ENCODE measurements at regions not wholly inside any gene's neighbourhood (a gene's known extent, or its start where the extent isn't known, plus 50 kb on each side); places are given as distances from the start of the nearest gene placed in this dataset.

DNA sequence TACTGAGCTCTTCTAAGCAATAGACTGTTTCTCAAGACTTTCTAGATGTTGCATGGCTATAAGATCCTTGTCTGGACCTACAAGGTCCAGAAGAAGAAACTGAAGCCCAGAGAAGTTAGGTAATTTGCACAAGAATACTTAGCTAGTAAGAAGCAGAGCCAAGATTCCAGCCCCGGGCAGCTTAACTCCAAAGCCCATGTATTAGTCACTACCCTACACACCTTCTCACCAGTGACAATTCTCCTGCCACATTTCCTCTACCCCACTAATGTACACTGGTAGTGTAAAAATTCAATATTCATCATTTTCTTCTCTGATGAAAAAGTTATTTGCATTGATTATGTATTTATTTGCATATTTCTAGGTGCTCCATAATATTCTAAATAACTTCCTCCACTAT, 95.5 kb upstream of the CREB1 start:
- no peak for DNase-seq
- Histone ChIP-seq H3K9me3 (no peaks in the 10 kb centered on the region), H3K4me3 (no peak overlapping the region), H3K36me3 (no peaks in the 10 kb centered on the region), H3K27me3 (no peaks in the 10 kb centered on the region), H3K27ac (no peak overlapping the region), H3K4me1 (ENCODE audit: insufficient read depth) (no peaks in the 10 kb centered on the region)
- WGBS, 3 donors: 48 to 93% (median 87%) methylated on average over 1 of the region's 1 CpG
- intact Hi-C loops (cut with DNase I): no loop called here
- TF ChIP-seq POLR2A (IDR thresholded peaks at IDR 0.05) (no peak), EP300 (IDR thresholded peaks at IDR 0.05) (no peak)
- TF ChIP-seq, protein P1, sequence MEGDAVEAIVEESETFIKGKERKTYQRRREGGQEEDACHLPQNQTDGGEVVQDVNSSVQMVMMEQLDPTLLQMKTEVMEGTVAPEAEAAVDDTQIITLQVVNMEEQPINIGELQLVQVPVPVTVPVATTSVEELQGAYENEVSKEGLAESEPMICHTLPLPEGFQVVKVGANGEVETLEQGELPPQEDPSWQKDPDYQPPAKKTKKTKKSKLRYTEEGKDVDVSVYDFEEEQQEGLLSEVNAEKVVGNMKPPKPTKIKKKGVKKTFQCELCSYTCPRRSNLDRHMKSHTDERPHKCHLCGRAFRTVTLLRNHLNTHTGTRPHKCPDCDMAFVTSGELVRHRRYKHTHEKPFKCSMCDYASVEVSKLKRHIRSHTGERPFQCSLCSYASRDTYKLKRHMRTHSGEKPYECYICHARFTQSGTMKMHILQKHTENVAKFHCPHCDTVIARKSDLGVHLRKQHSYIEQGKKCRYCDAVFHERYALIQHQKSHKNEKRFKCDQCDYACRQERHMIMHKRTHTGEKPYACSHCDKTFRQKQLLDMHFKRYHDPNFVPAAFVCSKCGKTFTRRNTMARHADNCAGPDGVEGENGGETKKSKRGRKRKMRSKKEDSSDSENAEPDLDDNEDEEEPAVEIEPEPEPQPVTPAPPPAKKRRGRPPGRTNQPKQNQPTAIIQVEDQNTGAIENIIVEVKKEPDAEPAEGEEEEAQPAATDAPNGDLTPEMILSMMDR (IDR thresholded peaks at IDR 0.05): no peak

DNA sequence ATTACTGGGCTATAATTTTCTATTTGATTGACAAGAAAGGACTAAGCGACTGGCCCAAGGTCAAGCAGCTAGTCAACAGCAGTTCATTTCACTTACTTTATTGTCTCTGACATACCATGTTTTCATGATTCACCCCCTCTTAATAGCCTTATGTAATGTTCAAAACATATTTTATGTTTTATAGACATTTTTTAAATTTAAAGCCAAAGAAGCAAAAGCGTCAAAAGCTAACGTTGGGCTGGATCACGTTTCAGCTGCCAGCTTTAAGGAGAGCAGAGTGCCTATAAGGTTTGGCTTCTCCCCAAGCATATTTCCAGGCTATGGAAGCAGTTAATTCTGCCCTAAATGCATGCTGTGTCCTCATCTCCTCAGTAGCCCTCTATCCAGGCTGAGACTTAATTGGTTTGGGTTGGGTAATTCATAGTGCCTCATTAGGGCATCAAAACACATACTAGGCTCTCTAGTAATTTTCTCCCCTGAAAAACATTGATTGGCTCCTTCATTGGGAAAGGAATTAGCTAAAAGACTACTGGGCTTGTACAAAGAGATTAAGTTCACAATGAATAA, 94.8 kb upstream of the CREB1 start:
- H3K27ac ChIP-seq: no peak overlapping the region
- WGBS, 3 donors: 73 to 75% (median 74%) methylated on average over 4 of the region's 4 CpGs
- no peaks in the 10 kb centered on the region for H3K4me1 ChIP-seq (ENCODE audit: insufficient read depth)
- no peaks in the 10 kb centered on the region for H3K27me3 ChIP-seq
- intact Hi-C loops (cut with DNase I): no loop called here
- no peak for DNase-seq
- no peaks in the 10 kb centered on the region for H3K36me3 ChIP-seq
- no peak overlapping the region for H3K4me3 ChIP-seq
- H3K9me3 ChIP-seq: no peaks in the 10 kb centered on the region
- TF ChIP-seq EP300 (IDR thresholded peaks at IDR 0.05): no peak
- TF ChIP-seq, protein P1 (IDR thresholded peaks at IDR 0.05): no peak

DNA sequence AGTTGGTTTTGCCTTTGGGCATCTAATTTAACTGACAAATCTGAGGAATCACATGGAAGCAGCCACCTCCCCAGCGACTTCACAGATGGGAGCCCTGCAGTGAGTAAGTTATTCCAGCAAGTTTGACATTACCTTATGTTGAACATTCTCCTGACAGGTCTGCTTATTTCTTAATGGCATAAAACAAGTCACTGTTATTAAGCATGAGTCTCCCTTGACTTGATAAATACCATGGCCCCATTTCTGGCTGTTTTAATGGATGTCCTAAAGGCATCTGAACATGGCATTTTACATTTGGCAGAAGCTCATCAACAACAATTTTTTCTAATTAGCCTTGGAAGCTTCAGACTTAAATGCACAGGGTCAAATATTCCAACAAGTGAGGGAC, 92.6 kb upstream of the CREB1 start:
- H3K4me3 ChIP-seq: no peak overlapping the region
- H3K9me3 ChIP-seq: no peaks in the 10 kb centered on the region
- whole genome bisulfite sequencing, 3 donors: 82 to 100% (median 82%) methylated on average over 1 of the region's 1 CpG
- DNase-seq: no peak
- H3K4me1 ChIP-seq (ENCODE audit: insufficient read depth): no peaks in the 10 kb centered on the region
- H3K27me3 ChIP-seq: no peaks in the 10 kb centered on the region
- TF ChIP-seq, protein P1 (IDR thresholded peaks at IDR 0.05): no peak
- no peak for TF ChIP-seq EP300 (IDR thresholded peaks at IDR 0.05)
- no peak for TF ChIP-seq POLR2A (IDR thresholded peaks at IDR 0.05)
- H3K36me3 ChIP-seq: no peaks in the 10 kb centered on the region
- no peak overlapping the region for H3K27ac ChIP-seq
- intact Hi-C loops (cut with DNase I): no loop called here

DNA sequence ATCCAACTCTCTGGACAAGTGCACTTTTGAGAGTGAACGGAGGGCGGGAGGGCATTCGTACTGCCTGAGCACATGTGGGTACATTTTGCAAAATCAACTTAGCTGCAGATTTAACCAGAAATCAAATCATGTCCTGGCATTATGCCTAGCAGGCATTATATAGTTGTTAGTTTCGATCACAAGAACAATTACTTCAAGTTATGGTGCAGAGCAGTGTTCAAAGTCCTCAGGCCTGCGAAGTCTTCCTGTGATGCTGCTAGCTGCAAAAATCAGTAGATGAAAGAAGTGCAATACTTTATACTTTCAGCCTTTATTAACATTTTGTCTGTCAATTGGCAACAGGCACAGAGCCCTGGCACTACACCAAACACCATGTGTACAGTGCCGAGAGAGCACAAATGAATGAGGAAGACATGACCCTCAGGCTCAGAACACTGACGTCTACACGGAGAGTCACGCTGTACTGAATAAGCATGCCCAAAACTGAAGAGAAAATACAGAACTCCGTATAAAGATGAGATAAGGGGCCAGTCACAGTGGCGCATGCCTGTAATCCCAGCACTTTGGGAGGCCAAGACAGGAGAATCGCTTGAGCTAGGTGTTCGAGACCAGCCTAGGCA, 92.1 kb upstream of the CREB1 start:
- DNase-seq: no peak
- Histone ChIP-seq H3K4me3 (no peak overlapping the region), H3K9me3 (no peaks in the 10 kb centered on the region), H3K27ac (no peak overlapping the region), H3K4me1 (ENCODE audit: insufficient read depth) (no peaks in the 10 kb centered on the region), H3K27me3 (no peaks in the 10 kb centered on the region), H3K36me3 (no peaks in the 10 kb centered on the region)
- TF ChIP-seq EP300 (IDR thresholded peaks at IDR 0.05) (no peak), POLR2A (IDR thresholded peaks at IDR 0.05) (no peak)
- TF ChIP-seq, protein P1 (IDR thresholded peaks at IDR 0.05): no peak
- 81 to 86% (median 83%) methylated on average over 13 of the region's 13 CpGs for WGBS, 3 donors
- intact Hi-C loops (cut with DNase I): no loop called here

Measured in ovary (tissue), 7 donors.